Epidermal melanocyte (primary cell): ENCODE measurements at regions not wholly inside any gene's neighbourhood (a gene's known extent, or its start where the extent isn't known, plus 50 kb on each side); places are given as distances from the start of the nearest gene placed in this dataset.

Source experiments
- DNase-seq: peaks from one replicate; pipeline ENCODE4 v3.0.0; 2011; ENCODE audit warnings: low spot score; ENCODE audit not compliant: insufficient read length

- DNase-seq, result no peak
Observed at GRCh38 chr6:115721564-115721963, 339.1 kb downstream of the FRK start.

GRCh38 chr6:115720900-115721299 lies 339.8 kb downstream of the FRK start:
- DNase-seq, result no peak

GRCh38 chr6:115717472-115717871 lies 343.2 kb downstream of the FRK start:
- DNase-seq, result no peak

DNA sequence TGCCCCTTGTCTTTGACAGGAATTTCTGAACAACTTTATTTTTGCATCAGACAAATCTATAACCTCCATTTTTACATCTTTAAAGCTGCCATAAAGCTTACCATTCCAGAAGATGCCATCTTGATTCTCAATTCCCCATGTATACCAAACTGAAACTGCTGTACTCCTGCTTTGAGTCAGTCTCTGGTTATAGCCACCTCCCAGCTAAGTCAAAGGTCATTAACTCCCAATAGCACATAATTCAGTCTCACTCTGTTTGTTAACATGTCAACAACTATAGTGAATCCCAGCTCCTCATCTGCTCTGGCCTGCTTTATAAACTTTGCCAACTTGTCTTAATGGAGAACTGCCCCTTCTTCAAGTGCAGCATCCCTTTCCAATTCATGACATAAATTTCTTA lies 343.6 kb downstream of the FRK start:
- no peak for DNase-seq

DNA sequence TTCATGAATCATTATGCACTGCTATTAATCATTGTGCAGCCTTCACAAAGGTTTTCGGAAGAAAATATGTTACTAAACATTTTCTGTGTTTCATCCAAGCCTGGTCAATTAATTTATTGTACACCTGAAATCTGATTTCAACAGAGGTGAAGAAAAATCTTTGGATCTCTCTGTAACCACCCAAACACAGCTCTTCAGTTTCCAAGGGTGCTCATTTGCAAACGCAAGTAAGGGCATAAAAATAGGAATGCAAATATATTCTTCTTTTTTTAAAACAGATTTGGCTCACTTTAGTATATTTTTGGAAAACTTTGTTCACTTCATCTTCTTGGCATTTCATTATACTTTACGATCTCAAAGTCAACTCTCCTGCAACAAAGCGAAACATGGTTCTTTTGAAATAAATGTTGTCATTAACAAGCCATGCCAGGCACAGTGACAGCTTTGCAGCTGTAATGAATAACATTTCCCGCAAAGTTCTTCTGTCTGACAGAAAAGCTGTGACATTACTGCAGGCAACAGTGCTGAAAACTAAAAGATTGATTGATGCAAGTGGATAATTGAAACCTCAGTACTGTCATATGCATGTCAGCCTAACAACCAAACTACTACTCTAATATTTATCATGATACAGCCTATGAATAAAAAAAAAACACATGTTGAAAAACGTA lies 348.3 kb downstream of the FRK start:
- DNase-seq, result no peak

- DNase-seq, result no peak
Observed at GRCh38 chr6:115708850-115709249, 351.8 kb downstream of the FRK start.

DNA sequence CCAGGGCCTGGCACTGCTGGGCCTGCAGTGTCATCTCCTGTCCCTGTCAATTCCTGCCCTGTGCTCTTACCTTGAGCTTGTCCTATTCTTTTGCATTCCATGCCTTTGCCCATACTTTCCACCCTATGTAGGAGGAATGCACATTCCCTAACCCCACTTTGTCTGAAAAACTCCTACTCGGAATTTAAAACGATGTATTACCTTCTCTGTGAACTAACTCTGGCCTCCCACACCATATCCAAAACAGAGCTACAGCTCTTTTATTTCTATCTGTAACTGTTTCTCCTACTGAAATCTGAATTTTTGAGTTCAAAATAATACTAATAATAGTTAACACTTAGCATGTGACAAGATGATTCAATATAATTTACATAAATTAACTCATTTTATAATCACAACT lies 353.7 kb downstream of the FRK start:
- DNase-seq, result no peak

GRCh38 chr6:115706324-115706723 lies 354.4 kb downstream of the FRK start:
- DNase-seq, result no peak

DNA sequence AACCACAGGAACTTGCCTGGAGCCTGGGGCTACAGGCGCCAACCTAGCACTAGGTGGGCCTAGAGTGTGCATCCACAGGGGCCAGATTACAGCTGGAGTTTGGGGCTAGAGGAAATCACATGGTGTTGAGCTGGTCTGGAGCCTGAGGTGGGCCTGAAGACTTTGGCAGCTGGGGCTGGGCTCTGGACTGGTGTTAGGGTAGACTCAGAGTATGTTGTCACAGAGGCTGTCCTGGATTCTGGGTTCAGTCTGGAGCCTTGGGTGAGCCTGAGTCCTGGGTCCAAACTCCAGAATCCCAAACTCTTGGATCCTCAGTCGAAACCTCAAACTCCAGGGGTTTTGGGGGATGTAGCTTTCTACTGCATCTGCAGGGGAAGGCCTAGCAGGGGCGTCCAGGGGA lies 356.7 kb downstream of the FRK start:
- no peak for DNase-seq

GRCh38 chr6:115691433-115691832 lies 369.3 kb downstream of the FRK start:
- no peak for DNase-seq

DNA sequence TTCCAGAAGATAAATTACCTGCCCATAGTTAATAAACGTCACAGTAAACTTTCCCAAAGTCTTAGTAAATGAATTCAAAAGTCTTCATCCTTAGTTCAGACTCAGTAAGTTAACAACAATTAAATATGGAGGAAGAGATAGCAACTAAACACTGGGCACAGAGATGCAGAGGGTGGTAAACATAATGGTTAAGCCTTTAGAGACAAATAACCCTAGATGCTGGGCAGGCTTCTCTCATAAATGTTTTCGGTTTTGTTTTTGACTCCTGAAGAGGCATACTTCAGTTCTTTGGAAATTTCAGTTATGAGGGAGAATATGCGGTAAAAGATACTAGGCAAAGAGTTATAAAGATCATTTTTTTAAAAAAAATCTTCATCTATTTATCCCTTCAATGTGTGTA lies 369.8 kb downstream of the FRK start:
- no peak for DNase-seq

GRCh38 chr6:115681978-115682775 lies 378.5 kb downstream of the FRK start:
- DNase-seq, result no peak

- DNase-seq, result no peak
Observed at GRCh38 chr6:115680621-115681020, 380.1 kb downstream of the FRK start.

- no peak for DNase-seq
Observed at GRCh38 chr6:115677198-115677597, 383.5 kb downstream of the FRK start.

DNA sequence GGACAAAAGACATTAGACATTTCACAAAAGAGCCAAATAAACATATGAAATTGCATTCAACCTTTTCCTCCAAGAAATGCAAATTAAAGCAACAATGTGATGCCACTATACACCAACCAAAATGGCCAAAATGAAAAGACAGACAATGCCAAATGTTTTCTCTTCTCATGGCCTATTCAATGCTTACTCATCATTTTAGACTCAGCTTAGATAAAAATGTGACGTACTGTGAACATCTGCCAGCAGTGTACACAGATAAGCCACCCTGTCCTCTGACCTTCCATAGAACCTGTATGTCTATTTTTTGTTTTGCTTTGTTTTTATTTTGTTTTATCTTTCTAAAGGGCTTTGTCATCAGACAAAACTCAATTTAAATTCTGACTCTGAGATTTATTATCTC lies 385.2 kb downstream of the FRK start:
- DNase-seq, result no peak

- DNase-seq, result no peak
Observed at GRCh38 chr6:115668781-115669180, 391.9 kb downstream of the FRK start.

- no peak for DNase-seq
Observed at GRCh38 chr6:115668211-115668610, 392.5 kb downstream of the FRK start.

GRCh38 chr6:115667478-115668026 lies 393.1 kb downstream of the FRK start:
- DNase-seq, result no peak

DNA sequence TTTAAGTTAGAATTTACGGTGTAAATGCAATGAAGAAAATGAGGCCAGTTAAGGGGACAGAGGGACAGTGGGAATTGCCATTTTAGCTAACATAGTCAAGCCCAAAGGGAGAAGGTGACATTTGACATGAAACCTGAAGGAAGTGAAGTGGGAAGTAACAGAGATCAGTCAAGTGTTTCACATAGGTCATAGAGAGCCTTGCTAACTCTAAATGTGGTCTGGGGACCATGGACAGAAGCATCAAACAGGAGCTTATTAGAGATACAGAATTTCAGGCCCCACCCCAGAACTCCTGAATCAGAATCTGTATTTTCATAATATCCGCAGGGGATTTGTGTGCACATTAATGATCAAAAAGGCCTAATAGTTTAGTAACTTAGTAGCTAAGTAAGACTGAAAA lies 393.7 kb downstream of the FRK start:
- DNase-seq, result no peak

DNA sequence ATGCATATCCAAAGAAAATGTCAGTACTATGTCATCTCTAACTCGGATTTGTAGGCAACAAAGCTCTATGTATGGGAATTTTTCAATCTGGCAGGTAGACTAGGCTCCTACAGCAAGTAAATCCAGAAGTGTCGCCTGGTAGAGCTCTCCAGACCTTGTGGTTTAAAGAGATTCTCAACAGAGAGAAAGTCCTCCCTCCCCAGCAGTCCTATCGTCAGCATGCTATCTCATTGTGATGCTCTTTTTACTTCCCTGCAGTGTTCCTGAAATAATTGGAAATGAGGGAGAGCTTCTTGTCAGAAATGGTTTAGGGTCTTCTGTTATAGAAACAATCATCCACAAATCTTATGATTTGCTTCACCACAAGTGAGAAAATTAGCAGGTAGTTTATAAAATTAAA lies 395.4 kb downstream of the FRK start:
- no peak for DNase-seq

DNA sequence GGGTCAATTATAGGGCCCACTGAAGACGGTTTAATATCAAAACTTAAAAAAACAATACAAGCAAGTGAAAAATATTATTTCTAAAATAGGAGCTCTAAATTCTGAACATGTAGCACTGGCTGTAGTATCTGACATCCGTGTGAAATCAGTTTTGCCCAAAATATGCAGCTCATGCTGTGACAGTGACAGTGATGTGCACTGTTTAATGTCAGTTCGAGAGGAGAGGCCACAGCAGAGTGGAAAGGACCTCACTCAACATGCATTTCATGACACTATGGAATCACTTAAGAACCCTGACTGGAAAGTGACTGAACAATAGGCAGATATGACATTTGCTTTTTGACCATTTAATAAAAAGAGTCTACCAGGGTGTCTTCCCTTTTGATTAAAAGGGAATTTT lies 397.0 kb downstream of the FRK start:
- DNase-seq, result no peak

GRCh38 chr6:115643762-115644161 lies 416.9 kb downstream of the FRK start:
- no peak for DNase-seq

- no peak for DNase-seq
Observed at GRCh38 chr6:115634887-115635286, 425.8 kb downstream of the FRK start.
